22Rv1 (cell line): ENCODE measurements at regions not wholly inside any gene's neighbourhood (a gene's known extent, or its start where the extent isn't known, plus 50 kb on each side); places are given as distances from the start of the nearest gene placed in this dataset.

ENCODE experiments used
- ZFX ChIP-seq: fragments of 450-650 bp; IDR thresholded peaks from 2 replicates; pipeline ENCODE4 v1.6.1; 2017; ENCODE audit warnings: antibody characterized with exemption, borderline replicate concordance
- TF ChIP-seq, protein P1 (sequence below): fragments of 450-650 bp; IDR thresholded peaks from 2 replicates; pipeline ENCODE4 v1.5.1; 2017; ENCODE audit warnings: mild to moderate bottlenecking

DNA sequence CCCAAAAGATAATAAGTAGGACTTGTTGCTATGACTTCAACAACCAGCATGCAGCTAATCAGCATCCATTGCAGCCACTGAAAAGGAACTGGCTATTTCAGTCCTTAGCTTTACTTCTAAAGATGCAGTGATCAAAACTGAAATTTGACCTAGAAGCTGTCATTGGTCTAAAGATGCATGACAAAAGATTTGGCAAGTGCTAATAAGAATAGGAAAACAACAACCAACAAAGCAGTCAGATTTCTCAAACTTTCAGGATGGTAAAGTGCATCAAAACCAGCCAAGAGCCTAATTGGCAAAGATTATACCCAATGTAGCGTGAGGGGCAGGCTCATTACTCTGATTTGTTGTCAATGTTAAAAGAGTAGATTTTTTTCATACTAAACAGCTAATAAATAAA, 77.1 kb upstream of the WDR17 start:
- TF ChIP-seq, protein P1, sequence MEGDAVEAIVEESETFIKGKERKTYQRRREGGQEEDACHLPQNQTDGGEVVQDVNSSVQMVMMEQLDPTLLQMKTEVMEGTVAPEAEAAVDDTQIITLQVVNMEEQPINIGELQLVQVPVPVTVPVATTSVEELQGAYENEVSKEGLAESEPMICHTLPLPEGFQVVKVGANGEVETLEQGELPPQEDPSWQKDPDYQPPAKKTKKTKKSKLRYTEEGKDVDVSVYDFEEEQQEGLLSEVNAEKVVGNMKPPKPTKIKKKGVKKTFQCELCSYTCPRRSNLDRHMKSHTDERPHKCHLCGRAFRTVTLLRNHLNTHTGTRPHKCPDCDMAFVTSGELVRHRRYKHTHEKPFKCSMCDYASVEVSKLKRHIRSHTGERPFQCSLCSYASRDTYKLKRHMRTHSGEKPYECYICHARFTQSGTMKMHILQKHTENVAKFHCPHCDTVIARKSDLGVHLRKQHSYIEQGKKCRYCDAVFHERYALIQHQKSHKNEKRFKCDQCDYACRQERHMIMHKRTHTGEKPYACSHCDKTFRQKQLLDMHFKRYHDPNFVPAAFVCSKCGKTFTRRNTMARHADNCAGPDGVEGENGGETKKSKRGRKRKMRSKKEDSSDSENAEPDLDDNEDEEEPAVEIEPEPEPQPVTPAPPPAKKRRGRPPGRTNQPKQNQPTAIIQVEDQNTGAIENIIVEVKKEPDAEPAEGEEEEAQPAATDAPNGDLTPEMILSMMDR, result no peak
- TF ChIP-seq ZFX, result no peak
